ENCODE measurements at regions not wholly inside any gene's neighbourhood (a gene's known extent, or its start where the extent isn't known, plus 50 kb on each side); places are given as distances from the start of the nearest gene placed in this dataset.

DNA sequence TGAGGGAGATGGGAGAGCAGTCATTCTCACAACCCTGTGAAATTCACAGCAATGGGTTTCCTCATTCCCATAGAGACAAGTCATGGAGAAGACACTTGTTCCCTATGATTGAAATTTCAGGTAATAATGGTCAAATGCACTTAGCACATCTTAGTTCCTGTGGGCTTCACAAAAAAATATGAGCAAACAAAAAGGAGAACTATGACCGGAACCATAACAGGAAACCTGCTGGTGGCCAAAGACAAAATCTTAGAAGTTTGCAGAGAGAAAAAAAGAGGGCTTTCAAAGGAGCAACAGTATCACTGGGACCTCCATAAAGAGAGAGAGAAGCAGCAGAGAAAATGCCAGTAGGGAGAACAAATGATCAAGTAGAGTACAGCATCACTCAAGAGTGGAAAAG is 138.9 kb upstream of the APCDD1 start:
- TF ChIP-seq, protein P1, sequence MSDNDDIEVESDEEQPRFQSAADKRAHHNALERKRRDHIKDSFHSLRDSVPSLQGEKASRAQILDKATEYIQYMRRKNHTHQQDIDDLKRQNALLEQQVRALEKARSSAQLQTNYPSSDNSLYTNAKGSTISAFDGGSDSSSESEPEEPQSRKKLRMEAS (IDR thresholded peaks at IDR 0.05), result no peak
- no peak for TF ChIP-seq NFIC (IDR thresholded peaks at IDR 0.05)
- no peak for TF ChIP-seq EP300 (IDR thresholded peaks at IDR 0.05; ENCODE audit: borderline replicate concordance)
- no peak for TF ChIP-seq REST (IDR thresholded peaks at IDR 0.05; ENCODE audit: low read depth)
- no peak for TF ChIP-seq TAF1 (IDR thresholded peaks at IDR 0.05; ENCODE audit: low read depth)
- no peak for TF ChIP-seq RAD21 (IDR thresholded peaks at IDR 0.05; ENCODE audit: low read depth)
- no peak for TF ChIP-seq CEBPB (IDR thresholded peaks at IDR 0.05)
- no peak for TF ChIP-seq ZBTB7A (IDR thresholded peaks at IDR 0.05; ENCODE audit: low read depth)
- TF ChIP-seq CREB1 (IDR thresholded peaks at IDR 0.05; ENCODE audit: low read depth), result no peak
- TF ChIP-seq YY1 (IDR thresholded peaks at IDR 0.05; ENCODE audit: low read depth), result no peak
- TF ChIP-seq TCF12 (IDR thresholded peaks at IDR 0.05; ENCODE audit: low read depth), result no peak
- TF ChIP-seq FOXM1 (IDR thresholded peaks at IDR 0.05; ENCODE audit: borderline replicate concordance, low read depth), result no peak

DNA sequence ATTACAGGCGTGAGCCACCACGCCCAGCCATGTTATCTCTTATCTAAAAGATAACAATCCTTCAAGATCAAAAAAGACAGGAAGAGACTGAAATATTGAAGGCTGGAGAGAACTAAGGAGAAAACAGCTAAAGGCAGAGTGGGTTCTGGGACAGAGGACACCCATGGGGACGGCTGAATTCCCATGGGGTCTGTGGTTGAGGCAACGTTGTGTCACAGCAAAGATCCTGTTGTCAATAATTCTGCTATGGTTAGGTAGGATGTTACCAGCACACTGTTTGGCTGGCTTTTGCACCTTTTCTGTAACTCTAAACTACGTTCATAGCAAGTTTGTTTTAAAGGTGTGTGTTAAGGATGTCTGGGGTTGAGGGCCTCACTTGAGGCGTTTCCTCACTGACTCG is 137.7 kb upstream of the APCDD1 start:
- TF ChIP-seq TEAD4 (IDR thresholded peaks at IDR 0.05) (no peak), FOXM1 (IDR thresholded peaks at IDR 0.05; ENCODE audit: borderline replicate concordance, low read depth) (no peak), EGR1 (IDR thresholded peaks at IDR 0.05) (no peak), REST (IDR thresholded peaks at IDR 0.05; ENCODE audit: low read depth) (no peak), ZBTB7A (IDR thresholded peaks at IDR 0.05; ENCODE audit: low read depth) (no peak), TCF12 (IDR thresholded peaks at IDR 0.05; ENCODE audit: low read depth) (no peak), CEBPB (IDR thresholded peaks at IDR 0.05) (no peak), NFIC (IDR thresholded peaks at IDR 0.05) (no peak), RAD21 (IDR thresholded peaks at IDR 0.05; ENCODE audit: low read depth) (no peak), YY1 (IDR thresholded peaks at IDR 0.05; ENCODE audit: low read depth) (no peak), TAF1 (IDR thresholded peaks at IDR 0.05; ENCODE audit: low read depth) (no peak), EP300 (IDR thresholded peaks at IDR 0.05; ENCODE audit: borderline replicate concordance) (no peak), CREB1 (IDR thresholded peaks at IDR 0.05; ENCODE audit: low read depth) (no peak)
- TF ChIP-seq, protein P2, sequence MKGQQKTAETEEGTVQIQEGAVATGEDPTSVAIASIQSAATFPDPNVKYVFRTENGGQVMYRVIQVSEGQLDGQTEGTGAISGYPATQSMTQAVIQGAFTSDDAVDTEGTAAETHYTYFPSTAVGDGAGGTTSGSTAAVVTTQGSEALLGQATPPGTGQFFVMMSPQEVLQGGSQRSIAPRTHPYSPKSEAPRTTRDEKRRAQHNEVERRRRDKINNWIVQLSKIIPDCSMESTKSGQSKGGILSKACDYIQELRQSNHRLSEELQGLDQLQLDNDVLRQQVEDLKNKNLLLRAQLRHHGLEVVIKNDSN (IDR thresholded peaks at IDR 0.05), result no peak

DNA sequence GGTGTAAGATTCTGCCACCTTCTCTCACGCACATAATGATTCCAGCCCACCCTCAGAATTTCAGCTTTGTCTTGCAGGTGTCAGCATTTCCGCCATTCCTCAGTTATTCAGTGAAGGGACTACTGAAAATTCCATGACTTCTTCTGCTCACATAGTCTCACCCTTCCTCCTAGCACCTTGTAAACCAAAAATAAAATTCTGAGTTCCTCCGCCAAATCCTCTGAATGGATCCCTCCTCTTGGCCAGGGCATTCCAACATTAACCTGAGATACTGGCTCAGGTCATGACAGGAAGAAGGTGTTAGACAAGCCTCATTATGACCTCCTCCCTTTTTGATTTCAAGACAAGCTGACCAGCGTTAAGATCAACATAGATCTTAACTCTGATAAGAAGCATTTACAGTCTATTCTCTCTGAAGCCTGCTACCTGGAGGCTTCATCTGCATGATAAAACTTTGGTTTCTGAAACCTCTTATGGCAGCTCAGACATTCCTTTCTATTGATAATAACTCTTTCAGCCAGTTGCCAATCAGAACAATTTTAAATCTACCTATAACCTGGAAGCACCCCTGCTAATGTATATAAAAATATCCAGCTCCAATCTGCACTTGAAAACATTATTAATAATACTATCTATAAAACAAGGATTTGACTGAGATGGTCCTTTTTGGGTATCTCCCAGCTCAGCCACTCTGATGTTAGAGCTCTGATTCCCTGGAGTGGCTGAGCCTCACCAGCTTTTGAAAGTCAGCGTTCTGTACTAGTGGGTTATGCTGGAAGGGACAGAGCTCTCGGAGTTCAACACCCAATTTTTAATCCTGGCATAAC is 136.4 kb upstream of the APCDD1 start:
- TF ChIP-seq, protein P1 (IDR thresholded peaks at IDR 0.05), result no peak
- TF ChIP-seq EP300 (IDR thresholded peaks at IDR 0.05; ENCODE audit: borderline replicate concordance) (no peak), TEAD4 (IDR thresholded peaks at IDR 0.05) (no peak), NFIC (IDR thresholded peaks at IDR 0.05) (no peak), CREB1 (IDR thresholded peaks at IDR 0.05; ENCODE audit: low read depth) (no peak)

DNA sequence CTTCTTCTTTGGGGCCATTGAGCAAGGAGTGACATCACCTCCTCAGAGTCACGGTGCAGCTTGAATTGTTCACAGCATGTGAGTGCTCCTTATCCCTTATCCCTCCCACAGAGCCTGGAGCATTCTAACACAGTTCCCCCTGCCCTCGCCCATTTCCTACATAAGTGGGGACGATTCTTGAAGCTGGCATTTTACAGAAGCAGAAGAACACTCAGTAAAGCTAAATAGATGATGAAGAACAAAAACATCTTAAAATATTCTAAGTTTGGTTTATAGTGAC is 135.8 kb upstream of the APCDD1 start:
- TF ChIP-seq, protein P2 (IDR thresholded peaks at IDR 0.05), result no peak
- TF ChIP-seq ZBTB7A (IDR thresholded peaks at IDR 0.05; ENCODE audit: low read depth) (no peak), CEBPB (IDR thresholded peaks at IDR 0.05) (no peak), TAF1 (IDR thresholded peaks at IDR 0.05; ENCODE audit: low read depth) (no peak), TCF12 (IDR thresholded peaks at IDR 0.05; ENCODE audit: low read depth) (no peak), CREB1 (IDR thresholded peaks at IDR 0.05; ENCODE audit: low read depth) (no peak)

DNA sequence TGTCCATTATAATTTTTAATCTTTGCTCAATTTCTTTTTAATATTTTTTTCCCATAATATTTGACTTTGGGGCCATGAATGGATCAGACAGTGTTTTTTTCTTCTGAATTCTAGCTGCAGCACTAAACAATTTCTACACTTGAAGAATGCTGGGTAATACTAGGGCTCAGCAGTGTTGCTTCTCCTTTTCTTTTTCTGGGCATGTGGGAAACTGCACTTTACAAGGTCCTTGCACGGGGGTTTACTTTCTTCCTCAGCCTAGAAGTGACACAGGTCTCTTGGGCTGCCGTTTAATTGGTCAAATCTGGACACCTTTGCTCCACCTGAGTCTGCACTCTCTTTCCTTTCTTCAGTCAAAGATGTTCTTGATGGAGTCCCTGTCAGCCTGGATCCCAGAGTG is 135.4 kb upstream of the APCDD1 start:
- TF ChIP-seq RAD21 (IDR thresholded peaks at IDR 0.05; ENCODE audit: low read depth) (no peak), YY1 (IDR thresholded peaks at IDR 0.05; ENCODE audit: low read depth) (no peak), TAF1 (IDR thresholded peaks at IDR 0.05; ENCODE audit: low read depth) (no peak), NFIC (IDR thresholded peaks at IDR 0.05) (no peak), FOXM1 (IDR thresholded peaks at IDR 0.05; ENCODE audit: borderline replicate concordance, low read depth) (no peak), ZBTB7A (IDR thresholded peaks at IDR 0.05; ENCODE audit: low read depth) (no peak), CEBPB (IDR thresholded peaks at IDR 0.05) (no peak)
- TF ChIP-seq, protein P2 (IDR thresholded peaks at IDR 0.05), result no peak

Measured in Ishikawa (cell line).